PFSK-1 (cell line): ENCODE measurements at regions not wholly inside any gene's neighbourhood (a gene's known extent, or its start where the extent isn't known, plus 50 kb on each side); places are given as distances from the start of the nearest gene placed in this dataset.

Experiments
- POLR2AphosphoS5 ChIP-seq: IDR thresholded peaks from 2 replicates; pipeline ENCODE4 v1.6.1; 2012; ENCODE audit warnings: low read depth, mild to moderate bottlenecking, control low read depth, low read length, moderate library complexity
- SIN3A ChIP-seq: IDR thresholded peaks from 2 replicates; pipeline ENCODE4 v1.6.1; 2012; ENCODE audit warnings: mild to moderate bottlenecking, low read length, moderate library complexity, borderline replicate concordance; ENCODE audit not compliant: insufficient read depth
- TAF1 ChIP-seq: IDR thresholded peaks from 2 replicates; pipeline ENCODE4 v1.6.1; 2012; ENCODE audit warnings: low read length, control low read depth, borderline replicate concordance; ENCODE audit not compliant: insufficient read depth
- TF ChIP-seq, protein P1 (sequence below), 2 experiments: IDR thresholded peaks; 2 replicates each; pipeline versions ENCODE4 v1.6.1 to v1.8.0; 2011 to 2012; ENCODE audit warnings: low read depth in 2 of 2, low read length in 2 of 2, control low read depth in 1 of 2, inconsistent platforms in 1 of 2, mild to moderate bottlenecking in 1 of 2, moderate library complexity in 1 of 2; ENCODE audit not compliant: insufficient read depth in 1 of 2

GRCh38 chr12:91606662-91607377 lies 424.2 kb upstream of the DCN start:
- TF ChIP-seq POLR2AphosphoS5 (no peak), TAF1 (no peak), SIN3A (no peak)
- TF ChIP-seq, protein P1, sequence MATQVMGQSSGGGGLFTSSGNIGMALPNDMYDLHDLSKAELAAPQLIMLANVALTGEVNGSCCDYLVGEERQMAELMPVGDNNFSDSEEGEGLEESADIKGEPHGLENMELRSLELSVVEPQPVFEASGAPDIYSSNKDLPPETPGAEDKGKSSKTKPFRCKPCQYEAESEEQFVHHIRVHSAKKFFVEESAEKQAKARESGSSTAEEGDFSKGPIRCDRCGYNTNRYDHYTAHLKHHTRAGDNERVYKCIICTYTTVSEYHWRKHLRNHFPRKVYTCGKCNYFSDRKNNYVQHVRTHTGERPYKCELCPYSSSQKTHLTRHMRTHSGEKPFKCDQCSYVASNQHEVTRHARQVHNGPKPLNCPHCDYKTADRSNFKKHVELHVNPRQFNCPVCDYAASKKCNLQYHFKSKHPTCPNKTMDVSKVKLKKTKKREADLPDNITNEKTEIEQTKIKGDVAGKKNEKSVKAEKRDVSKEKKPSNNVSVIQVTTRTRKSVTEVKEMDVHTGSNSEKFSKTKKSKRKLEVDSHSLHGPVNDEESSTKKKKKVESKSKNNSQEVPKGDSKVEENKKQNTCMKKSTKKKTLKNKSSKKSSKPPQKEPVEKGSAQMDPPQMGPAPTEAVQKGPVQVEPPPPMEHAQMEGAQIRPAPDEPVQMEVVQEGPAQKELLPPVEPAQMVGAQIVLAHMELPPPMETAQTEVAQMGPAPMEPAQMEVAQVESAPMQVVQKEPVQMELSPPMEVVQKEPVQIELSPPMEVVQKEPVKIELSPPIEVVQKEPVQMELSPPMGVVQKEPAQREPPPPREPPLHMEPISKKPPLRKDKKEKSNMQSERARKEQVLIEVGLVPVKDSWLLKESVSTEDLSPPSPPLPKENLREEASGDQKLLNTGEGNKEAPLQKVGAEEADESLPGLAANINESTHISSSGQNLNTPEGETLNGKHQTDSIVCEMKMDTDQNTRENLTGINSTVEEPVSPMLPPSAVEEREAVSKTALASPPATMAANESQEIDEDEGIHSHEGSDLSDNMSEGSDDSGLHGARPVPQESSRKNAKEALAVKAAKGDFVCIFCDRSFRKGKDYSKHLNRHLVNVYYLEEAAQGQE (IDR thresholded peaks at IDR 0.05; ENCODE audit: insufficient read depth in 1 of 2, low read depth in 2 of 2, low read length in 2 of 2): no peak
